Liver (tissue), 3 donors: ENCODE measurements at regions not wholly inside any gene's neighbourhood (a gene's known extent, or its start where the extent isn't known, plus 50 kb on each side); places are given as distances from the start of the nearest gene placed in this dataset.

ENCODE experiments used
- CTCF ChIP-seq: fragments of 150-350 bp; IDR thresholded peaks from 2 replicates; pipeline ENCODE4 v1.5.1; 2017; ENCODE audit warnings: improper control_type of control experiment, low read depth, low read length; ENCODE audit not compliant: missing input control
- EGR1 ChIP-seq, 2 donors: IDR thresholded peaks; 2 replicates each; pipeline ENCODE4 v1.6.1; 2016 to 2018; ENCODE audit warnings: antibody characterized with exemption in 2 of 2, low read depth in 2 of 2
- FOXA1 ChIP-seq: IDR thresholded peaks from 2 replicates; pipeline ENCODE4 v1.6.1; 2016; ENCODE audit warnings: antibody characterized with exemption
- FOXA2 ChIP-seq: IDR thresholded peaks from 2 replicates; pipeline ENCODE4 v1.6.1; 2016; ENCODE audit warnings: antibody characterized with exemption
- GABPA ChIP-seq, 2 donors: IDR thresholded peaks in 1 of 2; conservative IDR thresholded peaks in 1 of 2; 2 replicates each; pipeline ENCODE4 v1.6.1; 2016; ENCODE audit warnings: antibody characterized with exemption in 2 of 2, mild to moderate bottlenecking in 1 of 2, moderate library complexity in 1 of 2
- HNF4A ChIP-seq, 2 donors: conservative IDR thresholded peaks; 2 replicates each; pipeline ENCODE4 v1.6.1; 2016; ENCODE audit warnings: antibody characterized with exemption in 2 of 2, mild to moderate bottlenecking in 2 of 2
- MAX ChIP-seq: IDR thresholded peaks from 2 replicates; pipeline ENCODE4 v1.6.1; 2016; ENCODE audit warnings: antibody characterized with exemption
- RAD21 ChIP-seq, 2 donors: IDR thresholded peaks; 2 replicates each; pipeline ENCODE4 v1.6.1; 2016; ENCODE audit warnings: antibody characterized with exemption in 2 of 2, mild to moderate bottlenecking in 2 of 2
- TAF1 ChIP-seq: conservative IDR thresholded peaks from 2 replicates; pipeline ENCODE4 v1.6.1; 2016; ENCODE audit warnings: antibody characterized with exemption, mild to moderate bottlenecking
- YY1 ChIP-seq: IDR thresholded peaks from 2 replicates; pipeline ENCODE4 v1.6.1; 2016; ENCODE audit warnings: antibody characterized with exemption, mild to moderate bottlenecking
- TF ChIP-seq, protein P1 (sequence below): IDR thresholded peaks from 2 replicates; pipeline ENCODE4 v1.6.1; 2016; ENCODE audit warnings: antibody characterized with exemption
- TF ChIP-seq, protein P2 (sequence below): IDR thresholded peaks from 2 replicates; pipeline ENCODE4 v1.6.1; 2016; ENCODE audit warnings: antibody characterized with exemption, mild to moderate bottlenecking
- donor health status: healthy.
- donor health status: healthy.

- TF ChIP-seq, protein P1, sequence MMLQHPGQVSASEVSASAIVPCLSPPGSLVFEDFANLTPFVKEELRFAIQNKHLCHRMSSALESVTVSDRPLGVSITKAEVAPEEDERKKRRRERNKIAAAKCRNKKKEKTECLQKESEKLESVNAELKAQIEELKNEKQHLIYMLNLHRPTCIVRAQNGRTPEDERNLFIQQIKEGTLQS, result no peak
- TF ChIP-seq CTCF (no peak), RAD21 (IDR thresholded peaks at IDR 0.05) (no peak), GABPA (IDR thresholded peaks at IDR 0.05 in 1 of 2, conservative IDR thresholded peaks at IDR 0.05 in 1 of 2) (no peak), MAX (no peak), TAF1 (no peak), FOXA1 (no peak), HNF4A (conservative IDR thresholded peaks at IDR 0.05) (no peak), YY1 (no peak), EGR1 (IDR thresholded peaks at IDR 0.05; ENCODE audit: low read depth in 2 of 2) (no peak), FOXA2 (no peak)
- TF ChIP-seq, protein P2, sequence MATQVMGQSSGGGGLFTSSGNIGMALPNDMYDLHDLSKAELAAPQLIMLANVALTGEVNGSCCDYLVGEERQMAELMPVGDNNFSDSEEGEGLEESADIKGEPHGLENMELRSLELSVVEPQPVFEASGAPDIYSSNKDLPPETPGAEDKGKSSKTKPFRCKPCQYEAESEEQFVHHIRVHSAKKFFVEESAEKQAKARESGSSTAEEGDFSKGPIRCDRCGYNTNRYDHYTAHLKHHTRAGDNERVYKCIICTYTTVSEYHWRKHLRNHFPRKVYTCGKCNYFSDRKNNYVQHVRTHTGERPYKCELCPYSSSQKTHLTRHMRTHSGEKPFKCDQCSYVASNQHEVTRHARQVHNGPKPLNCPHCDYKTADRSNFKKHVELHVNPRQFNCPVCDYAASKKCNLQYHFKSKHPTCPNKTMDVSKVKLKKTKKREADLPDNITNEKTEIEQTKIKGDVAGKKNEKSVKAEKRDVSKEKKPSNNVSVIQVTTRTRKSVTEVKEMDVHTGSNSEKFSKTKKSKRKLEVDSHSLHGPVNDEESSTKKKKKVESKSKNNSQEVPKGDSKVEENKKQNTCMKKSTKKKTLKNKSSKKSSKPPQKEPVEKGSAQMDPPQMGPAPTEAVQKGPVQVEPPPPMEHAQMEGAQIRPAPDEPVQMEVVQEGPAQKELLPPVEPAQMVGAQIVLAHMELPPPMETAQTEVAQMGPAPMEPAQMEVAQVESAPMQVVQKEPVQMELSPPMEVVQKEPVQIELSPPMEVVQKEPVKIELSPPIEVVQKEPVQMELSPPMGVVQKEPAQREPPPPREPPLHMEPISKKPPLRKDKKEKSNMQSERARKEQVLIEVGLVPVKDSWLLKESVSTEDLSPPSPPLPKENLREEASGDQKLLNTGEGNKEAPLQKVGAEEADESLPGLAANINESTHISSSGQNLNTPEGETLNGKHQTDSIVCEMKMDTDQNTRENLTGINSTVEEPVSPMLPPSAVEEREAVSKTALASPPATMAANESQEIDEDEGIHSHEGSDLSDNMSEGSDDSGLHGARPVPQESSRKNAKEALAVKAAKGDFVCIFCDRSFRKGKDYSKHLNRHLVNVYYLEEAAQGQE, result no peak
Observed at GRCh38 chr11:11760838-11761237, 80.9 kb upstream of the USP47 start.
